CD14-positive monocyte (primary cell): ENCODE measurements at regions not wholly inside any gene's neighbourhood (a gene's known extent, or its start where the extent isn't known, plus 50 kb on each side); places are given as distances from the start of the nearest gene placed in this dataset.

Experiments
- DNase-seq, 3 donors: peaks; one replicate each; pipeline ENCODE4 v3.0.0-alpha.2; 2011 to 2022
- H2AFZ ChIP-seq: 2 replicates; pipeline ENCODE4 v1.6.0; 2012; ENCODE audit warnings: mild to moderate bottlenecking, low read depth, low read length, inconsistent platforms; ENCODE audit not compliant: insufficient read depth, poor library complexity, severe bottlenecking
- H3K27ac ChIP-seq, 2 donors: 1 replicate in 1 of 2; 2 replicates in 1 of 2; pipeline ENCODE4 v1.5.1; 2012 to 2013; ENCODE audit warnings: low read length in 2 of 2, control low read depth in 1 of 2, inconsistent platforms in 1 of 2, low read depth in 1 of 2, mild to moderate bottlenecking in 1 of 2
- H3K27me3 ChIP-seq, 2 donors: one replicate each; pipeline versions ENCODE4 v1.6.0 to v1.6.1; 2011 to 2013; ENCODE audit warnings: low read length in 2 of 2; ENCODE audit not compliant: control insufficient read depth in 2 of 2, insufficient read depth in 2 of 2
- H3K36me3 ChIP-seq, 2 donors: replicated peaks in 1 of 2; 1 replicate in 1 of 2; 2 replicates in 1 of 2; pipeline versions ENCODE4 v1.5.1 to v1.6.1; 2012 to 2013; ENCODE audit warnings: low read length in 2 of 2, control low read depth in 1 of 2, inconsistent platforms in 1 of 2, mild to moderate bottlenecking in 1 of 2; ENCODE audit not compliant: insufficient read depth in 2 of 2, control insufficient read depth in 1 of 2
- H3K4me1 ChIP-seq, 2 donors: 1 replicate in 1 of 2; 2 replicates in 1 of 2; pipeline versions ENCODE4 v1.5.1 to v1.6.1; 2012 to 2013; ENCODE audit warnings: low read length in 2 of 2, control low read depth in 1 of 2, inconsistent platforms in 1 of 2, mild to moderate bottlenecking in 1 of 2, moderate library complexity in 1 of 2; ENCODE audit not compliant: insufficient read depth in 2 of 2, control insufficient read depth in 1 of 2
- H3K4me2 ChIP-seq: replicated peaks from 2 replicates; pipeline ENCODE3; 2012; ENCODE audit warnings: low read length, moderate library complexity, mild to moderate bottlenecking; ENCODE audit not compliant: poor library complexity, severe bottlenecking; ENCODE audit errors: extremely low read depth
- H3K4me3 ChIP-seq, 3 experiments: fragments of 200-600 bp in 1 of 3; sonication (generic) in 1 of 3; replicated peaks in 1 of 3; 1 replicate in 2 of 3; 2 replicates in 1 of 3; pipeline ENCODE4 v1.5.1; 2011 to 2013; ENCODE audit warnings: low read length in 3 of 3, mild to moderate bottlenecking in 3 of 3, control low read depth in 2 of 3, low read depth in 2 of 3, inconsistent platforms in 1 of 3, moderate library complexity in 1 of 3
- H3K79me2 ChIP-seq: 2 replicates; pipeline ENCODE4 v1.6.0; 2012; ENCODE audit warnings: mild to moderate bottlenecking, control low read depth, inconsistent platforms, low read length, moderate library complexity; ENCODE audit not compliant: insufficient read depth
- H3K9ac ChIP-seq: 2 replicates; pipeline ENCODE4 v1.6.0; 2017; ENCODE audit warnings: low read length, mild to moderate bottlenecking; ENCODE audit not compliant: insufficient read depth, poor library complexity, severe bottlenecking
- H3K9me3 ChIP-seq, 2 donors: replicated peaks in 1 of 2; 1 replicate in 1 of 2; 2 replicates in 1 of 2; pipeline versions ENCODE4 v1.5.1 to v1.6.1; 2012 to 2013; ENCODE audit warnings: low read length in 2 of 2, control low read depth in 1 of 2; ENCODE audit not compliant: control insufficient read depth in 1 of 2, insufficient read depth in 1 of 2
- H4K20me1 ChIP-seq: 2 replicates; pipeline ENCODE4 v1.6.0; 2012; ENCODE audit warnings: mild to moderate bottlenecking, low read length, control low read depth, moderate library complexity; ENCODE audit not compliant: insufficient read depth
- H3K27ac Mint-ChIP-seq, 7 donors: one replicate each; pipeline ENCODE4 v1.8.0; 2020; ENCODE audit warnings: mild to moderate bottlenecking in 7 of 7, mixed read lengths in 7 of 7, moderate library complexity in 6 of 7, inconsistent platforms in 2 of 7
- H3K27me3 Mint-ChIP-seq, 3 donors: one replicate each; pipeline ENCODE4 v1.8.0; 2021 to 2022; ENCODE audit warnings: low read depth in 3 of 3, mild to moderate bottlenecking in 3 of 3, mixed read lengths in 3 of 3, moderate library complexity in 3 of 3, inconsistent platforms in 1 of 3
- H3K36me3 Mint-ChIP-seq, 2 donors: one replicate each; pipeline ENCODE4 v1.8.0; 2020; ENCODE audit warnings: mixed read lengths in 2 of 2, inconsistent platforms in 1 of 2, mild to moderate bottlenecking in 1 of 2
- H3K4me1 Mint-ChIP-seq: one replicate; pipeline ENCODE4 v1.8.0; 2020; ENCODE audit warnings: mild to moderate bottlenecking, mixed read lengths
- H3K4me3 Mint-ChIP-seq, 2 donors: one replicate each; pipeline ENCODE4 v1.8.0; 2020; ENCODE audit warnings: mild to moderate bottlenecking in 2 of 2, mixed read lengths in 2 of 2, moderate library complexity in 1 of 2
- H3K9me3 Mint-ChIP-seq, 7 donors: one replicate each; pipeline ENCODE4 v1.8.0; 2020 to 2022; ENCODE audit warnings: mixed read lengths in 7 of 7, mild to moderate bottlenecking in 6 of 7, moderate library complexity in 6 of 7, inconsistent platforms in 2 of 7
- WGBS: methylation state at CpG from one replicate; pipeline ENCODE4 v1.1.5; 2013; ENCODE audit warnings: missing lambda C conversion rate; ENCODE audit not compliant: insufficient coverage; 5-methylcytosine and 5-hydroxymethylcytosine counted together
- intact Hi-C, 2 donors: fragments of 100-400 bp; cut with micrococcal nuclease; formaldehyde crosslinking; loops; one replicate each; pipeline versions ENCODE4 v1.15.0 to v1.15.1; 2023
- TF ChIP-seq, protein P1 (sequence below): fragments of 200-600 bp; IDR thresholded peaks from one replicate; pipeline ENCODE4 v1.8.0; 2022; ENCODE audit warnings: antibody characterized with exemption, mild to moderate bottlenecking

DNA sequence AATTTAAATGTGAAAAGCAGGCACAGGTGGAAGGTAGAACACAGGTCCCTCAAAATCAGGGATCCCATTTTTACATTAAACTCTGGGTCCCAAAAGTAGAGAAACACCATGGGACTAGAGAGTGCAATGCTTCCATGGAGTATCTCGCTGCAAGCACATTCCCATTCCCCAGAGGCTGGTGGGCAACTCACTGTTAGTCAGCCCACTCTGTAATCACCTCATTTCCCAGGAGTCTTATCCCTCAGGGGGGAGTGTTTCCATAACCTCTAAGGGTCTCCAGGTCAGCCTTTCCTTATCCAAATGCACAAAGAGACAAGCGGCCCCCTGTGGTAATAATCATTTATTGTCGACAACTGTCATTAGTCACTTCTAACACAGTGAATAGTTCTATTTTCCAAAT, 490.1 kb upstream of the LRRC7 start:
- Histone ChIP-seq H4K20me1 (no peaks in the 10 kb centered on the region), H3K4me2 (no peak overlapping the region), H3K9me3 (peaks cover 0 to 6% of the 10 kb centered on the region in 2 donors), H3K9ac (no peak overlapping the region), H3K27ac (no peak overlapping the region), H3K4me3 (no peak overlapping the region), H3K4me1 (no peaks in the 10 kb centered on the region), H2AFZ (no peak overlapping the region), H3K36me3 (no peaks in the 10 kb centered on the region), H3K27me3 (no peaks in the 10 kb centered on the region), H3K79me2 (no peaks in the 10 kb centered on the region)
- TF ChIP-seq, protein P1, sequence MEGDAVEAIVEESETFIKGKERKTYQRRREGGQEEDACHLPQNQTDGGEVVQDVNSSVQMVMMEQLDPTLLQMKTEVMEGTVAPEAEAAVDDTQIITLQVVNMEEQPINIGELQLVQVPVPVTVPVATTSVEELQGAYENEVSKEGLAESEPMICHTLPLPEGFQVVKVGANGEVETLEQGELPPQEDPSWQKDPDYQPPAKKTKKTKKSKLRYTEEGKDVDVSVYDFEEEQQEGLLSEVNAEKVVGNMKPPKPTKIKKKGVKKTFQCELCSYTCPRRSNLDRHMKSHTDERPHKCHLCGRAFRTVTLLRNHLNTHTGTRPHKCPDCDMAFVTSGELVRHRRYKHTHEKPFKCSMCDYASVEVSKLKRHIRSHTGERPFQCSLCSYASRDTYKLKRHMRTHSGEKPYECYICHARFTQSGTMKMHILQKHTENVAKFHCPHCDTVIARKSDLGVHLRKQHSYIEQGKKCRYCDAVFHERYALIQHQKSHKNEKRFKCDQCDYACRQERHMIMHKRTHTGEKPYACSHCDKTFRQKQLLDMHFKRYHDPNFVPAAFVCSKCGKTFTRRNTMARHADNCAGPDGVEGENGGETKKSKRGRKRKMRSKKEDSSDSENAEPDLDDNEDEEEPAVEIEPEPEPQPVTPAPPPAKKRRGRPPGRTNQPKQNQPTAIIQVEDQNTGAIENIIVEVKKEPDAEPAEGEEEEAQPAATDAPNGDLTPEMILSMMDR, result no peak
- H3K27ac Mint-ChIP-seq, result no peak overlapping the region
- H3K4me1 Mint-ChIP-seq, result no peaks in the 10 kb centered on the region
- no peak for DNase-seq
- no peaks in the 10 kb centered on the region for H3K27me3 Mint-ChIP-seq
- no peaks in the 10 kb centered on the region for H3K36me3 Mint-ChIP-seq
- H3K9me3 Mint-ChIP-seq, result peaks cover 0 to 11% (median 6%) of the 10 kb centered on the region in 7 donors
- intact Hi-C loops, result no loop called here
- no CpG with 5 or more reads among the region's 3 CpGs for WGBS
- H3K4me3 Mint-ChIP-seq, result no peak overlapping the region

DNA sequence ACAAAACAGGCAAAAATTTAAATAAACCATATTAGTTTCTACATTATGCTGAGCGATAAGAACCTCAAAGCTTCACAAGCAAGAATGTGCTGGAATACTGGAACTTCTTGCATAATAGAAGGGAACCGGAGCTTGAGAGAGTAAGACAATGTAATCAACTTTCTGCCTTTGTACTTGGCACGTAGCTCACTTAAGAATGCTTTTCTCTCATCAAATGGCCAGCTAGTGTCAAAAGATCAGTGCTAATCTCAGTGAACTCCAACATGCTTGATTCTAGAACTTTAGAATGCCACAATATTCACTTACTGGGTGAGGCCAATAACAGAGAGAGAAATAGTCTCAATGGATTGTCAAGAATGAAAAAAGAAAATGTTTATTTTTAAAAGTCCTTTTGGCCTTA, 486.1 kb upstream of the LRRC7 start:
- TF ChIP-seq, protein P1, result no peak
- H3K4me3 Mint-ChIP-seq, result no peak overlapping the region
- no peaks in the 10 kb centered on the region for H3K79me2 ChIP-seq
- H3K27ac Mint-ChIP-seq, result no peak overlapping the region
- DNase-seq, result no peak
- no peaks in the 10 kb centered on the region for H3K27me3 ChIP-seq
- no peak overlapping the region for H3K4me2 ChIP-seq
- no peaks in the 10 kb centered on the region for H3K4me1 ChIP-seq
- no peak overlapping the region for H3K9ac ChIP-seq
- intact Hi-C loops, result no loop called here
- H4K20me1 ChIP-seq, result no peaks in the 10 kb centered on the region
- no peak overlapping the region for H2AFZ ChIP-seq
- WGBS, result 100% methylated on average over 1 of the region's 3 CpGs
- H3K4me3 ChIP-seq, result no peak overlapping the region
- no peaks in the 10 kb centered on the region for H3K36me3 ChIP-seq
- H3K9me3 Mint-ChIP-seq, result peaks cover 0 to 5% (median 2%) of the 10 kb centered on the region in 7 donors
- no peaks in the 10 kb centered on the region for H3K36me3 Mint-ChIP-seq
- no peaks in the 10 kb centered on the region for H3K4me1 Mint-ChIP-seq
- H3K27ac ChIP-seq, result no peak overlapping the region
- no peaks in the 10 kb centered on the region for H3K9me3 ChIP-seq
- no peaks in the 10 kb centered on the region for H3K27me3 Mint-ChIP-seq
